MCF 10A (cell line): ENCODE measurements at regions not wholly inside any gene's neighbourhood (a gene's known extent, or its start where the extent isn't known, plus 50 kb on each side); places are given as distances from the start of the nearest gene placed in this dataset.

Experiments used
- BruUV-seq: library from RNA; stranded (reverse); fragments of 400-500 nt; replicated peaks from 2 replicates; lab custom pipeline; 2021; lab: Mats Ljungman, UMichigan
- CTCF ChIA-PET: fragments of 300-600 bp; sonication (Branson Sonifier 250); formaldehyde crosslinking; extraction: SDS; loops from one replicate; lab custom pipeline; 2021; ENCODE audit warnings: antibody characterized with exemption, inconsistent platforms; lab: Yijun Ruan, JAX
- POLR2A ChIA-PET: fragments of 300-600, 350-650 bp; sonication (Branson Sonifier 250); formaldehyde crosslinking; extraction: SDS; loops from one replicate; lab custom pipeline; 2020; ENCODE audit warnings: antibody characterized with exemption, inconsistent platforms; lab: Yijun Ruan, JAX
- DNase-seq: peaks from one replicate; pipeline ENCODE4 v3.0.0-alpha.2; 2018; ENCODE audit not compliant: unreplicated experiment
- H3K27ac Mint-ChIP-seq: one replicate; pipeline ENCODE4 v1.8.0; 2022; ENCODE audit warnings: mild to moderate bottlenecking, low read depth, mixed read lengths; ENCODE audit not compliant: unreplicated experiment
- H3K27me3 Mint-ChIP-seq: one replicate; pipeline ENCODE4 v1.8.0; 2022; ENCODE audit warnings: mixed read lengths; ENCODE audit not compliant: insufficient read depth, unreplicated experiment
- H3K36me3 Mint-ChIP-seq: one replicate; pipeline ENCODE4 v1.8.0; 2022; ENCODE audit warnings: mild to moderate bottlenecking, moderate library complexity, mixed read lengths; ENCODE audit not compliant: insufficient read depth, unreplicated experiment
- H3K4me1 Mint-ChIP-seq: one replicate; pipeline ENCODE4 v1.8.0; 2022; ENCODE audit warnings: mixed read lengths; ENCODE audit not compliant: insufficient read depth, unreplicated experiment
- H3K4me3 Mint-ChIP-seq: one replicate; pipeline ENCODE4 v1.8.0; 2022; ENCODE audit warnings: mild to moderate bottlenecking, moderate library complexity, mixed read lengths; ENCODE audit not compliant: unreplicated experiment
- H3K9me3 Mint-ChIP-seq: one replicate; pipeline ENCODE4 v1.8.0; 2022; ENCODE audit warnings: mixed read lengths; ENCODE audit not compliant: unreplicated experiment
- CTCF ChIP-seq: fragments of 200-600 bp; IDR thresholded peaks from one replicate; pipeline ENCODE4 v1.8.0; 2022; ENCODE audit warnings: antibody characterized with exemption, mild to moderate bottlenecking; ENCODE audit not compliant: unreplicated experiment
- intact Hi-C: fragments of 100-400 bp; cut with micrococcal nuclease; formaldehyde crosslinking; loops from 2 replicates; pipeline ENCODE4 v1.14.1; 2022

GRCh38 chr13:44044547-44045179, 165.0 kb downstream of the LACC1 start:
- H3K27ac Mint-ChIP-seq: no peak overlapping the region
- H3K9me3 Mint-ChIP-seq: no peaks in the 10 kb centered on the region
- H3K36me3 Mint-ChIP-seq: no peaks in the 10 kb centered on the region
- ChIA-PET CTCF (interaction anchor here (0.9 to 7.1 kb wide), 5 partner anchors 138 to 426 kb away, joined by 3 to 111 read pairs (median 3); no protein-coding TSS in a partner anchor), POLR2A (interaction anchor here (0.6 to 0.9 kb wide), 3 partner anchors 92 to 445 kb away, joined by 3 to 5 read pairs (median 3); no protein-coding TSS in a partner anchor)
- peaks cover 5% of the 10 kb centered on the region for H3K4me1 Mint-ChIP-seq
- intact Hi-C loops: no loop called here
- no TSS peak for BruUV-seq
- DNase-seq: no peak
- TF ChIP-seq CTCF: no peak
- H3K4me3 Mint-ChIP-seq: no peak overlapping the region
- peaks cover 26% of the 10 kb centered on the region for H3K27me3 Mint-ChIP-seq

GRCh38 chr13:44045180-44045562, 165.5 kb downstream of the LACC1 start:
- CTCF ChIA-PET: interaction anchor here (1.1 to 7.1 kb wide), 3 partner anchors 138 to 426 kb away, joined by 3 to 111 read pairs (median 4); no protein-coding TSS in a partner anchor
- no peaks in the 10 kb centered on the region for H3K9me3 Mint-ChIP-seq
- H3K4me1 Mint-ChIP-seq: peaks cover 5% of the 10 kb centered on the region
- POLR2A ChIA-PET: interaction anchor here (0.6 to 1.1 kb wide), 3 partner anchors 92 to 423 kb away, joined by 3 read pairs; no protein-coding TSS in a partner anchor
- no peaks in the 10 kb centered on the region for H3K36me3 Mint-ChIP-seq
- no TSS peak for BruUV-seq
- no peak overlapping the region for H3K4me3 Mint-ChIP-seq
- H3K27me3 Mint-ChIP-seq: peaks cover 26% of the 10 kb centered on the region
- TF ChIP-seq CTCF: no peak
- intact Hi-C loops: no loop called here
- H3K27ac Mint-ChIP-seq: no peak overlapping the region
- DNase-seq: no peak

DNA sequence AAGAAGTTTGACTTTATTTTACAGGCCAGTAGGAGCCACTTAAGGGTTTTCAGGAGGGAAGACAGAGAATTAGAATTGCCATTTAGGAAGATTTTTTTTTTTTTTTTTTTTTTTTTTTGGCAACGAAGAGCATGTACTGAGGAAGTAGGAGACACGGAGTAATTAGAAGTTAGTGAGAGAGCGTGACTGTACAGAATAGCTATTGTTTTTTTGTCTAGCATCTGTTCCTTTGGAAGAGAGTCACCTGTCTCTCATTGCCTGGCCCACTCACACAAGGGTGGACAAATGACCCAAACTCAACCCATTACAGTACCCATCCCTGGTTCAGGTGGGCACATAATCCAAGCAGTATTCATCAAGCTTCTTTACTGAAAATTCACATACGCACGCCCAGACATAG, 166.7 kb downstream of the LACC1 start:
- H3K36me3 Mint-ChIP-seq: no peaks in the 10 kb centered on the region
- TF ChIP-seq CTCF: no peak
- H3K27ac Mint-ChIP-seq: no peak overlapping the region
- intact Hi-C loops: no loop called here
- H3K4me3 Mint-ChIP-seq: no peak overlapping the region
- no TSS peak for BruUV-seq
- H3K4me1 Mint-ChIP-seq: peaks cover 5% of the 10 kb centered on the region
- DNase-seq: no peak
- ChIA-PET CTCF (interaction anchor here (0.6 to 7.1 kb wide), 10 partner anchors 10 to 432 kb away, joined by 3 to 111 read pairs (median 3); no protein-coding TSS in a partner anchor), POLR2A (interaction anchor here (1.1 to 2.1 kb wide), 2 partner anchors 14 to 422 kb away, joined by 3 to 6 read pairs; no protein-coding TSS in a partner anchor)
- H3K9me3 Mint-ChIP-seq: no peaks in the 10 kb centered on the region
- H3K27me3 Mint-ChIP-seq: peaks cover 26% of the 10 kb centered on the region

- intact Hi-C loops: loop anchor here (1.0 kb wide), 1 partner anchor 140 kb away; no protein-coding TSS in a partner anchor
- peaks cover 26% of the 10 kb centered on the region for H3K27me3 Mint-ChIP-seq
- H3K9me3 Mint-ChIP-seq: no peaks in the 10 kb centered on the region
- peak; percentile 35 for TF ChIP-seq CTCF
- H3K4me3 Mint-ChIP-seq: no peak overlapping the region
- DNase-seq: peak; percentile 47
- CTCF ChIA-PET: interaction anchor here (0.6 to 7.1 kb wide), 16 partner anchors 21 to 759 kb away, joined by 3 to 111 read pairs (median 3); no protein-coding TSS in a partner anchor
- peaks cover 5% of the 10 kb centered on the region for H3K4me1 Mint-ChIP-seq
- H3K27ac Mint-ChIP-seq: no peak overlapping the region
- POLR2A ChIA-PET: interaction anchor here (0.6 to 2.1 kb wide), 7 partner anchors 16 to 425 kb away, joined by 3 to 6 read pairs (median 4); no protein-coding TSS in a partner anchor
- BruUV-seq: no TSS peak
- H3K36me3 Mint-ChIP-seq: no peaks in the 10 kb centered on the region
Observed at GRCh38 chr13:44048326-44048725, 168.6 kb downstream of the LACC1 start.
